ENCODE measurements at regions not wholly inside any gene's neighbourhood (a gene's known extent, or its start where the extent isn't known, plus 50 kb on each side); places are given as distances from the start of the nearest gene placed in this dataset.

DNA sequence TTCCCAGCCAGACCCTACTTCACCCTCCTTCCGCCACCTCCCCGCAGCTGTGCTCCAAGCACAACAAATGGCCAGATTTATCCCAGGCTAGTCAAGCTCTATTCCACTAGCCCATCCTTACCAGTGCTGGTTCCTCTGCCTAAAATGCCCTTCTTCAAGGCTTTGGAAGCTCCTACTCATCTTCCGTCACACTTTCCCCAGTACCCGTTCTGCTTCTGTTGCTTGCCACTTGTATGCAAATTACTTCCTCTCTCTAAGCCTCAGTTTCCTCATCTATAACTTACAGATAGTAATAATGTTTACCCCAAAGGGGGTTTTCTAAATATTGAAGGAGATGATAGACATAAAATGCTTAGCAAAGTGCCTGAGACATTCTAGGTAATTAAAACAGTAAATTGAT lies 193.1 kb downstream of the MAFB start:
- Histone ChIP-seq H3K79me2 (ENCODE audit: insufficient read depth, low read length) (no peaks in the 10 kb centered on the region), H3K4me2 (ENCODE audit: low read length) (no peak overlapping the region), H3K36me3 (ENCODE audit: insufficient read depth, low read length) (no peaks in the 10 kb centered on the region), H3K27ac (ENCODE audit: low read depth, low read length, poor library complexity, severe bottlenecking) (no peak overlapping the region), H3K4me3 (ENCODE audit: low read depth, low read length, poor library complexity, severe bottlenecking) (no peak overlapping the region), H2AFZ (ENCODE audit: low read length) (no peak overlapping the region), H3K4me1 (ENCODE audit: insufficient read depth, low read length, severe bottlenecking) (no peaks in the 10 kb centered on the region), H3F3A (ENCODE audit: insufficient read depth, low read length) (no peaks in the 10 kb centered on the region), H3K9me3 (ENCODE audit: low read length) (no peaks in the 10 kb centered on the region), H4K20me1 (ENCODE audit: insufficient read depth, low read length) (no peaks in the 10 kb centered on the region), H3K9ac (ENCODE audit: low read length) (no peak overlapping the region), H3K27me3 (ENCODE audit: insufficient read depth, low read length) (no peaks in the 10 kb centered on the region), H3K9me2 (ENCODE audit: low read depth, low read length) (no peaks in the 10 kb centered on the region)
- TF ChIP-seq, protein P1, sequence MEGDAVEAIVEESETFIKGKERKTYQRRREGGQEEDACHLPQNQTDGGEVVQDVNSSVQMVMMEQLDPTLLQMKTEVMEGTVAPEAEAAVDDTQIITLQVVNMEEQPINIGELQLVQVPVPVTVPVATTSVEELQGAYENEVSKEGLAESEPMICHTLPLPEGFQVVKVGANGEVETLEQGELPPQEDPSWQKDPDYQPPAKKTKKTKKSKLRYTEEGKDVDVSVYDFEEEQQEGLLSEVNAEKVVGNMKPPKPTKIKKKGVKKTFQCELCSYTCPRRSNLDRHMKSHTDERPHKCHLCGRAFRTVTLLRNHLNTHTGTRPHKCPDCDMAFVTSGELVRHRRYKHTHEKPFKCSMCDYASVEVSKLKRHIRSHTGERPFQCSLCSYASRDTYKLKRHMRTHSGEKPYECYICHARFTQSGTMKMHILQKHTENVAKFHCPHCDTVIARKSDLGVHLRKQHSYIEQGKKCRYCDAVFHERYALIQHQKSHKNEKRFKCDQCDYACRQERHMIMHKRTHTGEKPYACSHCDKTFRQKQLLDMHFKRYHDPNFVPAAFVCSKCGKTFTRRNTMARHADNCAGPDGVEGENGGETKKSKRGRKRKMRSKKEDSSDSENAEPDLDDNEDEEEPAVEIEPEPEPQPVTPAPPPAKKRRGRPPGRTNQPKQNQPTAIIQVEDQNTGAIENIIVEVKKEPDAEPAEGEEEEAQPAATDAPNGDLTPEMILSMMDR (IDR thresholded peaks at IDR 0.05; ENCODE audit: low read length): no peak
- TF ChIP-seq EZH2 (IDR thresholded peaks at IDR 0.05; ENCODE audit: borderline replicate concordance, low read length): no peak

DNA sequence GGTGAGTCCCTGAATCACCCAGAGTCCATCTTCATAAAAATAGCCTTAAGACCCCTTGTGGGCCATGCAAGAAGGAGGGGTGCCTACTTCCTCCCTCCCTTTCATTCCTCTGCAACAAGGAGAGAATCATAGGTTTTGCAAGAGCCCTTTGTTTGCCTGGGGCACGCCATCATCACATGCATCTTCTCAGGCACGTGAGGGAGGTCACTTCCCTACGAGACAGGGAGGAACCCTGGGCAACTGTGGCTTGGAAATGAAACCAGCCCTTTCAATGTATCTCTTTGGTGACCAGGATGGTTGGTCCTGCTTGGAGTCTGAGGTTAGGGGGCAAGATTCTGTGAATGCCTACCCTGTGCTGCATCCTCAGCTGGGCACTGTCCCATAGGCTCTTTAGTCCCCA lies 194.8 kb downstream of the MAFB start:
- H3K9ac ChIP-seq (ENCODE audit: low read length): no peak overlapping the region
- H4K20me1 ChIP-seq (ENCODE audit: insufficient read depth, low read length): no peaks in the 10 kb centered on the region
- no peaks in the 10 kb centered on the region for H3K36me3 ChIP-seq (ENCODE audit: insufficient read depth, low read length)
- H3F3A ChIP-seq (ENCODE audit: insufficient read depth, low read length): no peaks in the 10 kb centered on the region
- no peak for TF ChIP-seq EZH2 (IDR thresholded peaks at IDR 0.05; ENCODE audit: borderline replicate concordance, low read length)
- TF ChIP-seq, protein P1 (IDR thresholded peaks at IDR 0.05; ENCODE audit: low read length): no peak
- H3K27ac ChIP-seq (ENCODE audit: low read depth, low read length, poor library complexity, severe bottlenecking): no peak overlapping the region
- no peak overlapping the region for H3K4me3 ChIP-seq (ENCODE audit: low read depth, low read length, poor library complexity, severe bottlenecking)
- H3K4me2 ChIP-seq (ENCODE audit: low read length): no peak overlapping the region
- no peaks in the 10 kb centered on the region for H3K9me3 ChIP-seq (ENCODE audit: low read length)
- no peaks in the 10 kb centered on the region for H3K4me1 ChIP-seq (ENCODE audit: insufficient read depth, low read length, severe bottlenecking)
- H3K27me3 ChIP-seq (ENCODE audit: insufficient read depth, low read length): no peaks in the 10 kb centered on the region
- no peaks in the 10 kb centered on the region for H3K9me2 ChIP-seq (ENCODE audit: low read depth, low read length)
- no peaks in the 10 kb centered on the region for H3K79me2 ChIP-seq (ENCODE audit: insufficient read depth, low read length)
- no peak overlapping the region for H2AFZ ChIP-seq (ENCODE audit: low read length)

DNA sequence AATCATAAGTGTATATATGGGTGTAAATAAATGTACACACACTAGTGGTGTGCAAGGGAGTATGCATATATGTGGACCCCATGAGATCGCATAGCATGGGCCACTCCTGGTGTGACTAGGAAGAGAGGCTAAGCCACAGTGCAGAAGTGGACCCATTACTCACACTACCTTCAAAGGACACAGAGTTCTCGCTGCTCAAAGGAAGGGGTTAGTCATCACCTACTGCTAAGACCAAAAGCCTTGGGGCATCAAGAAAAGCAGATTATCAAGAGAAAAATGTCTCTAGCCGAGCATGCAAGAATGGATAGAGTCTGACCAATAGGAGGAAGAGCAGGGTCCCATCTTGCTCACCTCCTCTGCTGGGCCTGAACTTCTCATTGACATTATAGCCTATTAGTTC lies 195.5 kb downstream of the MAFB start:
- H3K9ac ChIP-seq (ENCODE audit: low read length): no peak overlapping the region
- no peaks in the 10 kb centered on the region for H3K4me1 ChIP-seq (ENCODE audit: insufficient read depth, low read length, severe bottlenecking)
- H3K79me2 ChIP-seq (ENCODE audit: insufficient read depth, low read length): no peaks in the 10 kb centered on the region
- no peak overlapping the region for H3K4me2 ChIP-seq (ENCODE audit: low read length)
- H3F3A ChIP-seq (ENCODE audit: insufficient read depth, low read length): no peaks in the 10 kb centered on the region
- H3K27me3 ChIP-seq (ENCODE audit: insufficient read depth, low read length): no peaks in the 10 kb centered on the region
- H3K36me3 ChIP-seq (ENCODE audit: insufficient read depth, low read length): no peaks in the 10 kb centered on the region
- H3K27ac ChIP-seq (ENCODE audit: low read depth, low read length, poor library complexity, severe bottlenecking): no peak overlapping the region
- no peaks in the 10 kb centered on the region for H3K9me3 ChIP-seq (ENCODE audit: low read length)
- no peak overlapping the region for H2AFZ ChIP-seq (ENCODE audit: low read length)
- H3K9me2 ChIP-seq (ENCODE audit: low read depth, low read length): no peaks in the 10 kb centered on the region
- TF ChIP-seq, protein P1 (IDR thresholded peaks at IDR 0.05; ENCODE audit: low read length): no peak
- no peak for TF ChIP-seq EZH2 (IDR thresholded peaks at IDR 0.05; ENCODE audit: borderline replicate concordance, low read length)
- H4K20me1 ChIP-seq (ENCODE audit: insufficient read depth, low read length): no peaks in the 10 kb centered on the region
- H3K4me3 ChIP-seq (ENCODE audit: low read depth, low read length, poor library complexity, severe bottlenecking): no peak overlapping the region
